Transverse colon (tissue), 3 donors: ENCODE measurements at regions not wholly inside any gene's neighbourhood (a gene's known extent, or its start where the extent isn't known, plus 50 kb on each side); places are given as distances from the start of the nearest gene placed in this dataset.

Experiments used
- POLR2A ChIP-seq: fragments of 450-650 bp; IDR thresholded peaks from one replicate; pipeline ENCODE4 v1.6.1; 2016; ENCODE audit warnings: antibody characterized with exemption, mild to moderate bottlenecking, moderate library complexity
- TF ChIP-seq, protein P1 (sequence below), 5 experiments: fragments of 200-600 bp in 3 of 5; fragments of 450-650 bp in 2 of 5; sonication (generic) in 3 of 5; IDR thresholded peaks; 1 replicate in 2 of 5; 2 replicates in 3 of 5; pipeline ENCODE4 v1.5.1; 2016 to 2017; ENCODE audit warnings: antibody characterized with exemption in 5 of 5, inconsistent platforms in 3 of 5, mild to moderate bottlenecking in 2 of 5, moderate library complexity in 1 of 5

- TF ChIP-seq, protein P1, sequence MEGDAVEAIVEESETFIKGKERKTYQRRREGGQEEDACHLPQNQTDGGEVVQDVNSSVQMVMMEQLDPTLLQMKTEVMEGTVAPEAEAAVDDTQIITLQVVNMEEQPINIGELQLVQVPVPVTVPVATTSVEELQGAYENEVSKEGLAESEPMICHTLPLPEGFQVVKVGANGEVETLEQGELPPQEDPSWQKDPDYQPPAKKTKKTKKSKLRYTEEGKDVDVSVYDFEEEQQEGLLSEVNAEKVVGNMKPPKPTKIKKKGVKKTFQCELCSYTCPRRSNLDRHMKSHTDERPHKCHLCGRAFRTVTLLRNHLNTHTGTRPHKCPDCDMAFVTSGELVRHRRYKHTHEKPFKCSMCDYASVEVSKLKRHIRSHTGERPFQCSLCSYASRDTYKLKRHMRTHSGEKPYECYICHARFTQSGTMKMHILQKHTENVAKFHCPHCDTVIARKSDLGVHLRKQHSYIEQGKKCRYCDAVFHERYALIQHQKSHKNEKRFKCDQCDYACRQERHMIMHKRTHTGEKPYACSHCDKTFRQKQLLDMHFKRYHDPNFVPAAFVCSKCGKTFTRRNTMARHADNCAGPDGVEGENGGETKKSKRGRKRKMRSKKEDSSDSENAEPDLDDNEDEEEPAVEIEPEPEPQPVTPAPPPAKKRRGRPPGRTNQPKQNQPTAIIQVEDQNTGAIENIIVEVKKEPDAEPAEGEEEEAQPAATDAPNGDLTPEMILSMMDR (IDR thresholded peaks at IDR 0.05), result no peak
- no peak for TF ChIP-seq POLR2A
These were observed 1440.3 kb downstream of the NCAM2 start for GRCh38 chr21:22438428-22439086.
